ENCODE measurements at regions not wholly inside any gene's neighbourhood (a gene's known extent, or its start where the extent isn't known, plus 50 kb on each side); places are given as distances from the start of the nearest gene placed in this dataset.

DNA sequence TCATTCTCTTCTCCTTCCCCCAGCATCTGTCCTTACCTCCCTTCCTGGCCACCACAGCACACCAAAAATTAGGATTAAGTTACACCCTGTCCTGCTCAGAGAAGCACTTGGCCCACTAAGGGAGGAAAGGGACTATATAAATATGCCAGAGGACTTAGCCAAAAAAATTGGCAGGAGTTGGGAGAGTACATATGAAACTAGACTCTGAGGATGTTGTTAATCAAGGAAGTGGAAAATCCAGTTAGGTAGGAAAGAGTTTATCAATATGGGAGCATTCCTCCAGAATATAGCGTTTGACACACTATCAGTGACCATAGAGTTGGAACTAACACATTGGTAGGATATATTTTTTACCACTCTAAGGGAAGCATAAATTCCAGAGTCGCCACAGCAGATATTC lies 57.3 kb upstream of the TSHZ2 start:
- Histone ChIP-seq H3K79me2 (ENCODE audit: low read length) (no peaks in the 10 kb centered on the region), H3K9me3 (ENCODE audit: low read length) (peaks cover 19% of the 10 kb centered on the region), H3K4me3 (ENCODE audit: low read length) (no peak overlapping the region), H3K36me3 (ENCODE audit: low read depth, low read length) (no peaks in the 10 kb centered on the region), H3K9me2 (replicated peaks; ENCODE audit: low read length) (no peaks in the 10 kb centered on the region), H3F3A (ENCODE audit: low read length, unreplicated experiment) (no peaks in the 10 kb centered on the region), H3K4me2 (ENCODE audit: low read length) (no peak overlapping the region), H4K20me1 (ENCODE audit: low read length) (no peaks in the 10 kb centered on the region), H3K27ac (ENCODE audit: low read length) (no peak overlapping the region), H3K27me3 (ENCODE audit: low read length) (no peaks in the 10 kb centered on the region), H2AFZ (ENCODE audit: low read length) (no peak overlapping the region), H3K4me1 (ENCODE audit: insufficient read depth, low read length) (no peaks in the 10 kb centered on the region), H3K9ac (ENCODE audit: low read length) (no peak overlapping the region)
- TF ChIP-seq EZH2 (IDR thresholded peaks at IDR 0.05; ENCODE audit: low read length, unreplicated experiment) (no peak), EZH2phosphoT487 (IDR thresholded peaks at IDR 0.05; ENCODE audit: borderline replicate concordance, low read length) (no peak)
- no peak for ATAC-seq
- intact Hi-C loops (cut with micrococcal nuclease): no loop called here
- ChIA-PET POLR2A (ENCODE audit: unreplicated experiment) (no interaction called here), CTCF (no interaction called here)
- DNase-seq: no peak
- BruUV-seq (replicated peaks): no TSS peak

DNA sequence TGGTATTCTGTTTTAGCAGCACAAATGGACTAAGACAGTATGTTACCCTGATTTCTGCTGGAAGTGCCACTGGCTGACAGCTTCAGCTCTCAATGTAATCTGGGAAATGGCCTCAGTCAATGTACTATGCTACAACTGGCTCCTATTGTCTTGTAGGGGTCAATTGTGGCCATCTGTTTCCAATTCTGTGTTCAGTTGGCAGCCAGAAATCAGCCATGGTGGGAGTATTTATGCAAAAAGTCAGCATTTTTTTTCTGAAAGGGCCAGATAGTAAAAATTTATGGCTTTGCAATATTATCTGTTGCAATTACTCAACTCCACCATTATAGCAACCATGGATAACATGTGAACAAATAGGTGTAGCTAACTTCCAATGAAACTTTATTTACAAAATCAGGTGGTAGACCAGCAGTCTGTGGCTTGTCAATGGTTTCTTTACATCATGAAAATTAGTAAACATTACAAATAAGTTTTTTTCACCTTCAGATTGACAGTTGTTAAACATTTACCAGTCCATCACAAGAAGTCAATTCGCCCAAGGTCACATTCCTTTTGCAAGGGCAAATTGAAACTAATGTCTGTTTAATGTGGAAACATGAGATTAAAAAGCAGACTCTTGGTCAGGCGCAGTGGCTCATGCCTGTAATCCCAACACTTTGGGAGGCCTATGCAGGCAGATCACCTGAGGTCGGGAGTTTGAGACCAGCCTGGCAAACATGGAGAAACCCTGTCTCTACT lies 58.3 kb upstream of the TSHZ2 start:
- TF ChIP-seq, protein P1, sequence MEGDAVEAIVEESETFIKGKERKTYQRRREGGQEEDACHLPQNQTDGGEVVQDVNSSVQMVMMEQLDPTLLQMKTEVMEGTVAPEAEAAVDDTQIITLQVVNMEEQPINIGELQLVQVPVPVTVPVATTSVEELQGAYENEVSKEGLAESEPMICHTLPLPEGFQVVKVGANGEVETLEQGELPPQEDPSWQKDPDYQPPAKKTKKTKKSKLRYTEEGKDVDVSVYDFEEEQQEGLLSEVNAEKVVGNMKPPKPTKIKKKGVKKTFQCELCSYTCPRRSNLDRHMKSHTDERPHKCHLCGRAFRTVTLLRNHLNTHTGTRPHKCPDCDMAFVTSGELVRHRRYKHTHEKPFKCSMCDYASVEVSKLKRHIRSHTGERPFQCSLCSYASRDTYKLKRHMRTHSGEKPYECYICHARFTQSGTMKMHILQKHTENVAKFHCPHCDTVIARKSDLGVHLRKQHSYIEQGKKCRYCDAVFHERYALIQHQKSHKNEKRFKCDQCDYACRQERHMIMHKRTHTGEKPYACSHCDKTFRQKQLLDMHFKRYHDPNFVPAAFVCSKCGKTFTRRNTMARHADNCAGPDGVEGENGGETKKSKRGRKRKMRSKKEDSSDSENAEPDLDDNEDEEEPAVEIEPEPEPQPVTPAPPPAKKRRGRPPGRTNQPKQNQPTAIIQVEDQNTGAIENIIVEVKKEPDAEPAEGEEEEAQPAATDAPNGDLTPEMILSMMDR (conservative IDR thresholded peaks at IDR 0.05; ENCODE audit: low read depth, low read length): no peak
- intact Hi-C loops (cut with micrococcal nuclease): no loop called here
- Histone ChIP-seq H3K27ac (ENCODE audit: low read length) (no peak overlapping the region), H2AFZ (ENCODE audit: low read length) (no peak overlapping the region), H3K9me3 (ENCODE audit: low read length) (peaks cover 19% of the 10 kb centered on the region), H3K4me2 (ENCODE audit: low read length) (no peak overlapping the region), H3K4me1 (ENCODE audit: insufficient read depth, low read length) (no peaks in the 10 kb centered on the region), H3F3A (ENCODE audit: low read length, unreplicated experiment) (no peaks in the 10 kb centered on the region), H3K79me2 (ENCODE audit: low read length) (no peaks in the 10 kb centered on the region), H3K27me3 (ENCODE audit: low read length) (no peaks in the 10 kb centered on the region), H4K20me1 (ENCODE audit: low read length) (no peaks in the 10 kb centered on the region), H3K4me3 (ENCODE audit: low read length) (no peak overlapping the region), H3K36me3 (ENCODE audit: low read depth, low read length) (no peaks in the 10 kb centered on the region), H3K9ac (ENCODE audit: low read length) (no peak overlapping the region), H3K9me2 (replicated peaks; ENCODE audit: low read length) (no peaks in the 10 kb centered on the region)
- no peak for ATAC-seq
- ChIA-PET POLR2A (ENCODE audit: unreplicated experiment) (no interaction called here), CTCF (no interaction called here)
- no TSS peak for BruUV-seq (replicated peaks)
- no peak for DNase-seq

DNA sequence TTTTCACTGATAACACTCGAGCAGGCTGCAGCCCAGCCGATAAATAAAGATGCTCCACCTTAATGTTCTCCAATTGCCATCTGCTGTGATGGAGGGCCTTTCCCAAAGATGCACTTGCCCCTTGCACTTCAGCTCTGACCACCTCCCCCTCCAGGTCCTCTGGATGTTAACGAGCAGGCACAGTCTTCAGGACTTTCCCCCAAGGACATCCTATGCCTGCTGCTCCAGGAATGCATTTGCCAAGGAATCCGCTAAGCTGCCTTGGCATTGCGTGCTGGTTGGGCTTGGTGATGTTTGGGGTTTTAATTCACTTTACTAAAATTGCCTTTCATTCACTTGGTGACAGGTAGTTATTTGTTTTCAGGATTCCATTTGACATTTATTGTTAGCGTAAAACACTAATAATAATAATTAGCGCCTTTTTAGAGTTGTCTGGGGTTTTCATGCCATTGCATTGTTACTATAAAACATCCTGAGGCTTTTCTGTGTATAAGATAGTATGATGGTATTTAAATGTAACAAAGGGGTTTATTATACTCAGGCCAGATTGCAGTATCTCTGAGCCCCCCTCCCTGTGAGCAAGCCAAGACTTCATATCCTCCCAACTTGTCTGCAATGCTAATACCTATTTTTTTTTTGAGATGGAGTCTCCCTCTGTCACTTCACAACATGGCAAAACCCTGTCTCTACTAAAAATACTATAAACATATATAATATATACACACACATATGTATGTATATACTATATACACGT lies 66.7 kb upstream of the TSHZ2 start:
- no peaks in the 10 kb centered on the region for H3K79me2 ChIP-seq (ENCODE audit: low read length)
- H3K36me3 ChIP-seq (ENCODE audit: low read depth, low read length): no peaks in the 10 kb centered on the region
- H3K27ac ChIP-seq (ENCODE audit: low read length): no peak overlapping the region
- ATAC-seq (no peak), DNase-seq (no peak)
- no peak overlapping the region for H3K4me3 ChIP-seq (ENCODE audit: low read length)
- ChIA-PET CTCF (no interaction called here), POLR2A (ENCODE audit: unreplicated experiment) (no interaction called here)
- TF ChIP-seq EZH2phosphoT487 (IDR thresholded peaks at IDR 0.05; ENCODE audit: borderline replicate concordance, low read length): no peak
- TF ChIP-seq, protein P1 (conservative IDR thresholded peaks at IDR 0.05; ENCODE audit: low read depth, low read length): no peak
- TF ChIP-seq EZH2 (IDR thresholded peaks at IDR 0.05; ENCODE audit: low read length, unreplicated experiment): no peak
- no peaks in the 10 kb centered on the region for H3F3A ChIP-seq (ENCODE audit: low read length, unreplicated experiment)
- H2AFZ ChIP-seq (ENCODE audit: low read length): no peak overlapping the region
- H4K20me1 ChIP-seq (ENCODE audit: low read length): no peaks in the 10 kb centered on the region
- no peaks in the 10 kb centered on the region for H3K9me2 ChIP-seq (replicated peaks; ENCODE audit: low read length)
- no peak overlapping the region for H3K9ac ChIP-seq (ENCODE audit: low read length)
- intact Hi-C loops (cut with micrococcal nuclease): no loop called here
- peaks cover 4% of the 10 kb centered on the region; the same call in 1 of the 2 replicates for H3K27me3 ChIP-seq (ENCODE audit: low read length)
- no peak overlapping the region for H3K4me2 ChIP-seq (ENCODE audit: low read length)
- H3K4me1 ChIP-seq (ENCODE audit: insufficient read depth, low read length): no peaks in the 10 kb centered on the region
- no peaks in the 10 kb centered on the region for H3K9me3 ChIP-seq (ENCODE audit: low read length)
- no TSS peak for BruUV-seq (replicated peaks)
